GM18520 (cell line): ENCODE measurements at regions not wholly inside any gene's neighbourhood (a gene's known extent, or its start where the extent isn't known, plus 50 kb on each side); places are given as distances from the start of the nearest gene placed in this dataset.
"Not testable (repeated sequence)": the region's sequence is repeated elsewhere in the genome, so short reads cannot be mapped to it uniquely, and the experiment has no call there.

Experiments used
- ATAC-seq: cut with Tn5 transposase; IDR thresholded peaks from one replicate; pipeline ENCODE4 v1.9.1; 2021; ENCODE audit not compliant: unreplicated experiment

DNA sequence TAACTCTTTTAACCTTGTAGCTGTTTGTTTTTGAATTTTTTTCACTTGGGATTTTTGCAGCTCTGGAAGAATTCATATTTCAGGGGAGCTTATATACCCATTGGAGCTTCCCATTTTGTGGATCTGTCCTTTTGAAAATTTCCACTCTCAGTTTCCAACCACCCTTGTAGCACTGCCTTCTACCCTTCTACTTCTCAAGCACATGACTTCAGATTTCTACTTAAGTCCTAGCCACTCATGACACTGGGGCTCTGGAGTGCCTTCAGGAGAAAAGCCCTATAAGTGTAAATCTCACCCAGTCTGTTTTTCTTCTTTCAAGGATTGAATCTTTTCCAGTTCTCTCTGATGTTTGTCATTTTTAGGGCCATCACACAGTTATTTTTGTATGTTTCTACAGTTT lies 283.7 kb upstream of the KCNH7 start:
- no peak for ATAC-seq

DNA sequence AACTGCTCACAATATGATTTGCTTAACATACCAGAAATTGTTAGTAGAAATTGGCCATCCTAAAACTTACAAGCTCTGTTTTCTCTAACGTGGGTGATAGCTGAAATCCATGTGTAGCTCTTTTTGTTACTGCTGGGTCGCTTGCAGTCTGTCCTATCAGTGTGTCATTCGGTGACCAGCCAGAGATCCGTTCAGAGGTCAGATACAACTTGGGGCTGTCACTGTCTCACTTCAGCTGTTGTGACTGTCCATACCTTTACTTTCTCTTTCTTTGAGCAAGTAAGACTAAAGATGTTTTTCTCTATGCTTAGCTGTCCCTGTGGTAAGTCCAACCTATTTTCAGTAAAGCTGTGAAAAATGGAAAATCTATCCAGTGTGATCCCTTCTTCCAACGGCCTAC lies 282.9 kb upstream of the KCNH7 start:
- ATAC-seq: peak; percentile 35

DNA sequence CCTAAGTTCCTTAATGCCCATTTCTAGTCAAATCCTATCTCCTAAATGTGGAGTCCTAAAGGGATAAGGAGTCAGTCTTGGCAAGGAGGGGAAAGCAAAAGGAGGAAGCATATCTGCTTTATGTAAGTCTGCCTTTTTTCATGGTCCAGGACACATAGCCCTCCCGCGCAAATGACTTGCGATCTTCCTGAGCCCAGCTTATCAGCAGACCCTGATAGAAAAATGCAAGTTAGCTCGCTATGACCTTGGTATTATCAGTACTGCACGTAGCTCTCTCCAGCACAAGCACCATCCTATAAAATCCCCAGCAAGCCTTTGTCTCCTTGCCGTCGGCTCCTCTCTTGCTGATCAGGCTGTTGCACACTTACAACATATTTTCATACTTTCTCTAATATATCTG lies 281.4 kb upstream of the KCNH7 start:
- ATAC-seq: no peak

DNA sequence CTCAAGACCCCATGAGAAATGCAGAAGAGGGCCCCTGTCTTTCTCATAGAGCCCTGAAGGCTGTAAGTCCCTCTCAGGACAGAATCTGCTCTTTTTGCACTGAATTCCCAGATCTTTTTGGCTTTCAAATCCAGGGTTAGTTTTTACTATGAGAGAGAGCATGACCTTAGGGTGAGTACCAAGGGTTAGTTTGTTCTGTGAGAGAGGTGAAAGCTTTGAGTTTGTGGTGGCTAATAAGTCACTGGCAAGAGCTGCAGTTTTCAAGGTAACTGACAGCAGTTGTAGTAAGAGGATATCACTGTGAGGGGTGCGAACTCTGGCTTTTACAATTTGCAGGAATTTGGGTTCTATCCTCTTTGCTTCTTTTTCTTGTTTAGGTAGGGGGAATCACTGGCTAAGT lies 248.4 kb upstream of the KCNH7 start:
- ATAC-seq: no peak

DNA sequence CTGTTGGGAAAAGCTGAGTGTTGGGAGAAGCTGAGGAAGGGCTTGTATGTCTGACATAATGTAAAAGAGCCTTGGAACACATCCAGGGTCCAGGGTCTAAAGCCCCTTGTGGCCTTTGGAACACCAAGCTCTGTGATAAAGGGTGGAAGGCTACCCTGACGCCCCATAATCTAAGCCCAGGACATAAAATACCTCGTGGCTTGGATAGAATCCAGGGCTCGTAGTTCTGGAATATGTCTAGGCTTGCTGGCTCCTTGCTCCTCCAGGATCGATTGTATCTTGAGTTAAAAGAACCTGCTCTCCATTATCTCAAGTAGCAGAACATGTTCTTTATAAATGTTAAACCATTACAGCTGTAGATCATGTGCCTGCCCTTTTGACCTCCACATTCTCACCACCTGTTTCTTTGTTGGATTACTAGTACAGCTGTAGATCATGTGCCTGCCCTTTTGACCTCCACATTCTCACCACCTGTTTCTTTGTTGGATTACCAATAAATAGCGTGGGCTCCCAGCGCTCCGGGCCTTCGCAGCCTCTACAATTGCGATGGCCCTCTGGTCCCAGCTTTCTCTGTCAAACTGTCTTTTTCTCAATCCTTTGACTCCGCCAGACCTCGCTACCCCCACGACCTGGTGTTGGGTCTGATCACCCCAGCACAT lies 246.9 kb upstream of the KCNH7 start:
- ATAC-seq: not testable (repeated sequence)

DNA sequence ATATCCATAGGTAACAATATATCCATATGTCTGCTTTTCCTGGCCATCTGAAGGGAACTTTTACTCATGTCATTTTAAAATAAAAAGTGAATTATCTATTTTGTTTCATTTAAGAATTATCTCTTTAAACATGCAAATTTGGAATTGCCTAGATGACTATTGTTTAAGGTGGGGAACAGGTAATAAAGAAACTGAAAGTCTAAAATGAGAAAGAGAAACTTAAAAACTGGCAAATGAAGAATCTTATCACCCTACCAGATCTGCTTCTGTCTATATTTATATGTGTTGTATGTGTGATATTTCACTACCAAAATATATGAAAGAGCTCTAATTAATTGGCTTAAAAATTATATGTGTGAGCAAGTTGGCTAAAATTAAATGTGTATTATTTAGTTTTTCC lies 243.2 kb upstream of the KCNH7 start:
- peak; percentile 48 for ATAC-seq

DNA sequence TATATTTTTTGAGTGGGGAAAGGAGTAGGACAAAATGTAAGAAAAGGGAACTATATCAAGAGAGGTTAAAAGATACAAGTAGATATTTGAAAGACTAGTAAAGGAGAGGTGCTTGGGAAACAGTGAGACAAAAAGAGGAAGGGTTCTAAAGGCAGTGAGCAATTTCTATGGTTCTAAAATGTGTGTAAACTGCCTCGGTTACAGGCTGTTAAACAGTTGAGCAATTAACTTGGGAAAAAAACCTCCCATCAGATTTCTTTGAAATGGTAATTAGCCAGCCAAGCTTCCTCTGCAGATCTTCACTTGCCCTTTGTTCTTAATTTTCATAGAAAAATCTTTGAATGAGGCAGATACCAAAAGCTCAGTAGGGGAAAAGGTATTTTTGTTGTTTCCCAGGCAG lies 238.7 kb upstream of the KCNH7 start:
- peak; percentile 46 for ATAC-seq

DNA sequence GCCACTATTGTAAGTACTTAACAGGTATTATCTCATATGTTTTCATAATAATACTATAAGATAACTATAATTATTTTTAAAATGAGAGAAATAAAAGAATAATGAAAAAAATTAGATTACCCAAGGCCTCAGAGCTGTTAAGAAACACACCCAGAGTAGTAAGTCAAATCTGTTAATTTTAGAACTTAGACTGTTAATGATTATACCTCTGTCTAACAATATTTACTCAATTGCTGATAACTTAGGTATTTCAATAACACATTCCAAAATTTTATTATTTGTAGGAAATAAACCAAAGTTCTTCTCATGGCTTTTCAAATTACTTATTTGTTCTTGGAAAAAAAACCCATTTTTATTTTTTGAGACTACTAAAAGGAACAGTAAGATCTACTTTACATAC lies 227.5 kb upstream of the KCNH7 start:
- ATAC-seq: no peak

DNA sequence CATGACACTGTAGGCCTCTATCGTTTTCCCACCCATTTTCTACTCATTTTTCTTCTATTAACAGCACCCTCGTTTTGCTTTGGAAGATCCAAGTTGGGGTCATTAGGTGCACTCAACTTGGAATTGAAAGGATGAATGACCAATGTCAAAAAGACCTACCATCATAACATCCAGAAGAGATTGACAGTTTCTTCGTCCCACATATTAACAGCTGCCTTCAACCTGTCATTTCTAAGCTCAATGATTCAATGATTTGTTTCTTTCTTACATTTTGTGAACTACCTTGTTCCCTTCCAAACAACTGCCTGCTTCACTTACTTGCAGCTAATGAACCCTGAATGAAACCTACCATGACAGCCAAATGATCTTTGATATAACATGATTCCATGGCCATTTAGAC lies 224.0 kb upstream of the KCNH7 start:
- no peak for ATAC-seq

DNA sequence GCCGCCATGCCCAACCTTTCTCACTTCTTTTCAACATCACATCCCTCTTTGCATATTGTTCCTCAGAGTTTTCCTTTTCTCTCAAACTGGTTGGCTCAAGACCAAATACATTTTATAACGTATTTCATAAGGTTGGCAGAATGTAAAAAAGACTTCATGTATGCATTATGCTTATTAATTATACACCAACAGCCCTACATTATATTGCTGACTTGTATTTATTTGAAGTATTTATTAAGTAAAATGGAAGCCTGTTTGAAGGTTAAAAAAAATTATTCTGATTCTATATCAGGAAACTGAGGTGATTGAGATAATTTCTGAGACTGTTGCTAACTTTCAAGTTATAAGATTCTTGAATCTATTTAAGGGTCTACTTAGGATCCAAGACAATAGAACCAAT lies 208.0 kb upstream of the KCNH7 start:
- no peak for ATAC-seq

DNA sequence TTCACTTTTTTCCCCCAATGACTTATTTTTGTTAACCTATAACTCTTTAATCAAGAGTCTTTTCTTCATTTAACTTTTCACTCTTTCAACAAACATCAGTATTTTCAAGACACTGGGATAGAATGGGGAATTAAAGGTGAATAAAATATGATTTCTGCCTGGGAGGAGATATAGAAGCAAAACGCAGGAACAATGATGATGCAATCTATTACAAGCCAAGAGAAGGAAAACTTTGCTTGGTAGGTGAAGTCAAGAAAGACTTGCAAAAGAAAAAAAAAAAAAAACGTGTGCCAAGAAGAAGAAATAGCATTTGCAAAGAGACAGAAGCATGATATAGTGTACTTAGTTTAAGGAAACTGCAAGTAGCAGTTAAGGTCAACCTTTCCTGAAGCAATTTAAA lies 207.3 kb upstream of the KCNH7 start:
- no peak for ATAC-seq

DNA sequence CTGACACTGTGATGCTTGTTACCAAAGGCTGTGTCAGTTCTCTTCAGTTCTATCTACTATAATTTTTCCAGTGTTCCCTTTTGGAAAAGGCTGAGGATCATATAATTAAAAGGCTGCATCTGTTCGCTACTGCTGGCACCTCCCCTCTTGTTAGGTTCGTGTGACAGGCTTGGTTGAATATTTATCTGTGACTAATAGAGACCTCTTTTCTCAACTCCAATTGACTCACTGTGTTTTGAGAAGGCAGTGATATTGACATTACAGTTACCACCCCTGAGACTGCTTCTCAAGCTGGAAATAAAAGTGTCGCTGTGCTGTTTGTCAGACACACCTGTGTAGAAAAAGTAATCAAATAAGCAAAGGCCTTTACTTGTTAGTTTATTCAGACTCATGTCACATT lies 205.5 kb upstream of the KCNH7 start:
- no peak for ATAC-seq

DNA sequence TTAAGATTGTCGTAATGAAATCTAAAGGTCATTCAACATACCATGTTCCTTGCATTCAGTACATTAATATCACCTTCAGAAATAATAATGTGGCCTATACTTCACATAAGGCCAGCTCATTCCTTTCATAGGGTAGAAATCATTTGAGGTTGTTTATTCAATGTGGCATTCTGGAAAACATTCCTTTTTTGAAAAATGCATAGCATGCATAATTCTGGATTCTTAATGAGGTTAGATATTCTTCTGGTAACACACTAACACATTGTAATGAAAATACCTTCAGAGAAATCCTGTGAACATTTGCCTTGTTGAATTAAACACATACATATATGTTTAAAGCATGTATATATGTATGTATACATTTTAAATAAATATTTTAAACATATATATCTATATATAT lies 204.6 kb upstream of the KCNH7 start:
- ATAC-seq: no peak

DNA sequence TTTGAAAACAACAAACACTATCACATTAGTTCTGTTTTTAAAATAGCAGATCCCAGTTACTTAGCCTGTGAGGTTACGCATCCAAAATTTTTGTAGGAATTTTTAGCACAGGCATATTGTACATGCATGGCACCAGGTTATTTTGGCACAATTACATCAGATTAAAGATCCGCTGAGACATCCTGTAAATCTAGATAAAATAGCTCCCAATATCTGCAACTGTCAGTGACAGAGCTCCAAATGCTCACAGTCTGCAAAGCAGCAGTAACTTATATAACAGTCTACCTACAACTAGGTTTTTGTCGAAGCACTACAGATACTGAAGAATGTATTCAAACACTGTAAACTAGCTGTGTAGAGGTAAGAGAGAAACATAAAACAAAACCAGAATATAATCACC lies 200.7 kb upstream of the KCNH7 start:
- ATAC-seq: no peak

DNA sequence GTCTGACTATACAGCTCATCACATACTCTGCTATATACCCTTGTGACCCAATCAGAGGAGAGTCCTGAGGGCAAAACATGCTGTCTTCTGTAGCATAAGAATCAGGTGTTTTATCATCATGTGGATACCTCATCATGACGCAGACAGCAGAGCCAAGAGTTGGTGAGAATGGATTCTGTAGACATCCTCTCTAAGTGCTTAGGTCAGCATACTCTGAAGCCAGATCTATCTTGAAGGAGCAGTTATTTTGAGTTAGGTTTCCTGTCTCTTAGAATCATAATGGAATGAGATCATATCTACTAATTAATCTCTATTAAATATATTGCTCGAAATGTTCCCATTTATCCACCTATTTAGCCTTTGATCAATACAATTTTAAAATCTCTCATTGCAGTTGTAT lies 190.2 kb upstream of the KCNH7 start:
- ATAC-seq: no peak

DNA sequence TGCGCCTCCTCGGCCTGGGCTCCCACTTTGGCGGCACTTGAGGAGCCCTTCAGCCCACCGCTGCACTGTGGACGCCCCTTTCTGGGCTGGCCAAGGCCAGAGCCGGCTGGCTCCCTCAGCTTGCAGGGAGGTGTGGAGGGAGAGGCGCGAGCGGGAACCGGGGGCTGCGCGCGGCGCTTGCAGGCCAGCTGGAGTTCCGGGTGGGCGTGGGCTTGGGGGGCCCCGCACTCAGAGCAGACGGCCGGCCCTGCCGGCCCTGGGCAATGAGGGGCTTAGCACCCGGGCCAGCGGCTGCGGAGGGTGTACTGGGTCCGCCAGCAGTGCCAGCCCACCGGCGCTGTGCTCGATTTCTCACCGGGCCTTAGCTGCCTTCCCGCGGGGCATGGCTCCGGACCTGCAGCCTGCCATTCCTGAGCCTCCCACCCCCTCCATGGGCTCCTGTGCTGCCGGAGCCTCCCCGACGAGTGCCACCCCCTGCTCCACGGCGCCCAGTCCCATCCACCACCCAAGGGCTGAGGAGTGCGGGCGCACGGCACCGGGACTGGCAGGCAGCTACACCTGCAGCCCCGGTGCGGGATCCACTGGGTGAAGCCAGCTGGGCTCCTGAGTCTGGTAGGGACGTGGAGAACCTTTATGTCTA lies 187.7 kb upstream of the KCNH7 start:
- ATAC-seq: not testable (repeated sequence)

DNA sequence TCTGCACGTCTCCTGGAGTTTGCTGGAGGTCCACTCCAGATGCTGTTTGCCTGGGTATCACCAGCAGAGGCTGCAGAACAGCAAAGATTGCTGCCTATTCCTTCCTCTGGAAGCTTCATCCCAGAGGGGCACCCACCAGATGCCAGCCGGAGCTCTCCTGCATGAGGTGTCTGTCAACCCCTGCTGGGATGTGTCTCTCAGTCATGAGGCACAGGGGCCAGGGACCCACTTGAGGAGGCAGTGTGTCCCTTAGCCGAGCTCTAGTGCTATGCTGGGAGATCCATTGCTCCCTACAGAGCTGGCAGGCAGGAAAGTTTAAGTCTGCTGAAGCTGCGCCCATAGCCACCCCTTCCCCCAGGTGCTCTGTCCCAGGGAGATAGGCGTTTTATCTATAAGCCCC lies 178.3 kb upstream of the KCNH7 start:
- not testable (repeated sequence) for ATAC-seq

DNA sequence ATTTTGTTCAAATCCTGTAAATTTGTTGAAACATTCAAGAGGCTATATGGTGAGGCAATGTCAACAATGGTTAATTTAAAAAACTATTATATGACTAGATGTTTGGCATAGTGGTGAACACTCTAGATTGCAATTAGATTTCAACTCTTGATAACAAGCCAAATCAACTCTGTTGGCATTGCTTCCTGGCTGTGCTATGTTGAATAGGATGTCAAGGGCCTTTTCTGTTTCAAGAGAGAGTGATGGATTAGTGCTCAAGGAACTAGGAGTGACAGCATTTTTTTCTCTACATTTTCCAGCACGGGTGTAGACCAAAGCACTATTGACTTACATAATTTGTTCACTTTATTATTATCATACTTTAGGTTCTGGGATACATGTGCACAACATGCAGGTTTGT lies 172.4 kb upstream of the KCNH7 start:
- ATAC-seq: no peak

DNA sequence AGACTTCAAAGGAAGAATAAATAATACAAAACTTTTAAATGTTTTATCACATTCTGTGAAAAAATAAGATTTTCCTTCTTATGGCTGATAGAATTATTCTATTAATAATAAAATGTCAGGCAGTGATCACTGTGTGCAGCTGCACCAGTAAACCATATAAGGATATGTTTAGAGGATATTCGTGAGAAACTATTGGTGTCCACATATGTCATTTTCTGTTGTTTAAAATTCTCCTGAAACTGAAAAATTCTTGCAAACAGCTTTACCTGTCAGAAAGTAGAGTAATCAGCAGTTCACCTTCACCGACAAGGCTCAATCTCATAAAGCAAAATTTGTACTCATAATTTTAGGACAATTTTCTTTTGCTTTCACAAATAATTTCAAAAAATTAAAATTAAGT lies 170.1 kb upstream of the KCNH7 start:
- no peak for ATAC-seq

DNA sequence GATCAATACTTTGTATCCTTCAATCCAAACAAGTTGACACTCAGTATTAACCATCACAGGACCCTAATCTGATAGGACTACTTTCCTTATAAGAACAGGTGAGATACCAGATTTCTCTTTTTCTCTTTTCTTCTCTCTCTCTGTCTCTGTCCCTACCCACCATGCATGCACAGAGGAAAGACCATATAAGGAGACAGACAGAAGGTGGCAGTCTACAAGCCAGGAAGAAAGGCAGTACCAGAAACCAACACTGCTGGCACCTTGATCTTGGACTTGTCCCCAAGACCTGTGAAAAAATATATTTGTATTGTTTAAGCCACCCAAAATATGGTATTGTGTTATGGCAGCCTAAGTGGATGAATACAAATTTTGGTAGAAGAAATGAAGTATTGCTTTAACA lies 156.2 kb upstream of the KCNH7 start:
- ATAC-seq: no peak

DNA sequence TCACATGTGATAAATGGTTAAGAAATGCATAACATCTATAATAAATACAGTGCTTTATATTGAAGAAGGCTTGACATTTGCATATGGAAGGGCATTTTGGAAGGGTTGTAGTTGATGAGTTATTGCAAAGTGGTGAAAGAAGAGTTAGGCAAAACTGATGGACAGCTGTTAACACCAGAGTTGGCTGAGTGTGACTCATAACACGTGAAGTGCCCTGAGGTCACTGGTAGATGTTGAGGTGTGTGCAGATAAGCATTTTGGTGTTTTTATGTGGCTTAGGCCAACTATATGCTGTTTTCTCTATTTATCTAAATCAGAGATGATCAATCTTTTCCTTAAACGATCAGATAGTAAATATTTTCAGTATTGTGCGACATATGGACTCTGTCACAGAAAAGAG lies 154.3 kb upstream of the KCNH7 start:
- ATAC-seq: no peak

DNA sequence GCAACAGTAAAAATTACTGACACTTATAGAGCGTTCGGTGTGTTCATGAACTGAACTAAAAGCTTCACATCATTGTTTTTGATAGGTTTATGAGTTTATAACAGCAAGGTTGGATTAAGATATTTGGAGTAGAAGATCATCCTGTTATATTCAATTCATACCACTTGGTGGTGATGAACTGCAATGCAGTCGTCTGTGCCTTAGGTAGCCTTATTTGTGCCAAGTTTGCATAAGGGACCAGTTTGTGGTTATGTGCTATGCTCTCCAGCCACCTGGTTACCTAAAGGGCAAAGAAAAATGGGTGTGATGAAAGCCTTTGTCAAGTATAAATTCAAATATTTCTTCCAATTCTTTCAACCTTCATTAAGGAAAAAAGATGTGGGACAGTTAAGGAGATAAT lies 150.9 kb upstream of the KCNH7 start:
- ATAC-seq: no peak

DNA sequence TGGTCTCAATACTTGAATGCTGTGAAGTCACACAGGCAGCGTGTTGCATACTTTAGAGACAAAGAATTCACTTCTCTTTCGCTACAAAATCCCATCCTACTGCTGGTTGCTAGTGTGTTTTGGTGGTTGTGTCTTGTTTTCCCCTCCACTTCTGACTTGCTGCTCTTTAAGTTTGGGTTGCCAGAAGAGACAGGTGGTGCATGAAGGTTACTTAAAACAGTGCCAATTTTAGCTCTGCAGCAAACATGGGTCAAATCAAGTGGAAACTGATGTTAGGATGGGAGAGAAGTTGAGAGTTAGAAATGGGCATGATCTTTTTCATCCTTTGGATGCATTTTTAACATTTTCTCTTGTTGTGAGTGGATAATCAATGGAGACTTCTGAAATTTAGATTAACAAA lies 136.2 kb upstream of the KCNH7 start:
- ATAC-seq: no peak
